NB4 (cell line): ENCODE measurements at regions not wholly inside any gene's neighbourhood (a gene's known extent, or its start where the extent isn't known, plus 50 kb on each side); places are given as distances from the start of the nearest gene placed in this dataset.

Experiments
- CTCF ChIP-seq: IDR thresholded peaks from one replicate; pipeline ENCODE4 v1.5.1; 2012; ENCODE audit warnings: low read depth, low read length
- POLR2A ChIP-seq: IDR thresholded peaks from 2 replicates; pipeline ENCODE4 v1.6.1; 2011; ENCODE audit warnings: mild to moderate bottlenecking; ENCODE audit not compliant: insufficient read length; ENCODE audit errors: extremely low read depth

GRCh38 chr2:158734442-158734841 lies 60.7 kb upstream of the DAPL1 start:
- TF ChIP-seq CTCF, result no peak
- no peak for TF ChIP-seq POLR2A
